CD4-positive, CD25-positive, alpha-beta regulatory T cell (primary cell): ENCODE measurements at regions not wholly inside any gene's neighbourhood (a gene's known extent, or its start where the extent isn't known, plus 50 kb on each side); places are given as distances from the start of the nearest gene placed in this dataset.
"Not testable (repeated sequence)": the region's sequence is repeated elsewhere in the genome, so short reads cannot be mapped to it uniquely, and the experiment has no call there.

Experiments used
- ATAC-seq, 2 donors: fragments of 150-1000 bp; cut with Tn5 transposase; one replicate each; pipeline ENCODE4 v1.10.0; 2021; ENCODE audit warnings: low read depth in 2 of 2, moderate number of reproducible peaks in 2 of 2, moderate library complexity in 1 of 2
- DNase-seq, 3 donors: peaks; one replicate each; pipeline versions ENCODE4 v3.0.0 to v3.0.0-alpha.2; 2012 to 2022; ENCODE audit warnings: mixed read lengths in 1 of 3
- H3K27ac ChIP-seq: one replicate; pipeline ENCODE4 v1.7.0; 2013; ENCODE audit warnings: mild to moderate bottlenecking, low read length; ENCODE audit not compliant: insufficient read depth, poor library complexity, severe bottlenecking
- H3K27me3 ChIP-seq: one replicate; pipeline ENCODE4 v1.7.0; 2013; ENCODE audit warnings: low read length; ENCODE audit not compliant: control insufficient read depth, insufficient read depth
- H3K36me3 ChIP-seq: one replicate; pipeline ENCODE4 v1.7.0; 2013; ENCODE audit warnings: mild to moderate bottlenecking, low read length, moderate library complexity; ENCODE audit not compliant: control insufficient read depth, insufficient read depth
- H3K4me1 ChIP-seq: 2 replicates; pipeline ENCODE4 v1.7.0; 2013; ENCODE audit warnings: mild to moderate bottlenecking, low read length; ENCODE audit not compliant: insufficient read depth, control insufficient read depth, poor library complexity, severe bottlenecking
- H3K4me3 ChIP-seq: one replicate; pipeline ENCODE4 v1.7.0; 2013; ENCODE audit warnings: low read depth, mild to moderate bottlenecking, low read length, moderate library complexity
- H3K9me3 ChIP-seq, 2 experiments: 1 replicate in 1 of 2; 2 replicates in 1 of 2; pipeline ENCODE4 v1.7.0; 2013; ENCODE audit warnings: low read length in 2 of 2, mild to moderate bottlenecking in 1 of 2, moderate library complexity in 1 of 2; ENCODE audit not compliant: control insufficient read depth in 2 of 2
- H3K27ac Mint-ChIP-seq, 3 donors: one replicate each; pipeline ENCODE4 v1.8.0; 2020 to 2022; ENCODE audit warnings: mild to moderate bottlenecking in 3 of 3, mixed read lengths in 3 of 3, moderate library complexity in 2 of 3
- H3K27me3 Mint-ChIP-seq: one replicate; pipeline ENCODE4 v1.8.0; 2022; ENCODE audit warnings: mild to moderate bottlenecking, mixed read lengths
- H3K36me3 Mint-ChIP-seq: one replicate; pipeline ENCODE4 v1.8.0; 2020; ENCODE audit warnings: mixed read lengths
- H3K4me1 Mint-ChIP-seq, 4 donors: one replicate each; pipeline ENCODE4 v1.8.0; 2020 to 2022; ENCODE audit warnings: mixed read lengths in 4 of 4, mild to moderate bottlenecking in 1 of 4
- H3K4me3 Mint-ChIP-seq, 4 donors: one replicate each; pipeline ENCODE4 v1.8.0; 2020 to 2022; ENCODE audit warnings: mild to moderate bottlenecking in 4 of 4, mixed read lengths in 4 of 4, moderate library complexity in 3 of 4
- H3K9me3 Mint-ChIP-seq, 7 donors: one replicate each; pipeline ENCODE4 v1.8.0; 2020 to 2022; ENCODE audit warnings: mixed read lengths in 7 of 7, mild to moderate bottlenecking in 3 of 7, moderate library complexity in 2 of 7

DNA sequence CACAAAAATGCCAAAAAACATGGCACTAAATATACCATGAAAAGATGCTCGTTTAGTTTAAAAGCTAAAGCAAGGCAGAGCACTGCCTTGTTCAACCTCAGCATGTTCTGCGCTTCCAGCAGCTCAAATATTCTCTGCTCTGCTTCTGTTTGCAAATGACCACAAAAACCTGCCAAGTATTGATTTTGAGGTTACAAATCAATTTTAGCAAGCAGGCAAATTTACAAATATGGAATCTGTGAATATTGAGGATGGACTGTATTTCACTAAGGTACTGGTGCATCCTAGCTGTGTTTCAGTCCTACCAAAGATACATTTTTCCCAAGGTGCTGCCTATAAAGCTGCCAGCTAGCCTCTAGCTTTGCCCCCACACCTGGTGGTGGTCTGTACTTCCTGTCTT lies 449.9 kb downstream of the PREX1 start:
- DNase-seq (no peak), ATAC-seq (no peak)
- Histone ChIP-seq H3K36me3 (no peaks in the 10 kb centered on the region), H3K4me3 (no peak overlapping the region), H3K4me1 (no peaks in the 10 kb centered on the region), H3K27ac (no peak overlapping the region), H3K9me3 (no peaks in the 10 kb centered on the region), H3K27me3 (no peaks in the 10 kb centered on the region)
- Mint-ChIP-seq H3K4me1 (no peaks in the 10 kb centered on the region), H3K27ac (no peak overlapping the region), H3K27me3 (peaks cover 25% of the 10 kb centered on the region), H3K36me3 (no peaks in the 10 kb centered on the region), H3K4me3 (no peak overlapping the region), H3K9me3 (peaks cover 0 to 2% (median 0%) of the 10 kb centered on the region in 7 donors)

GRCh38 chr20:48375804-48376203 lies 452.0 kb downstream of the PREX1 start:
- no peaks in the 10 kb centered on the region for H3K4me1 ChIP-seq
- no peaks in the 10 kb centered on the region for H3K4me1 Mint-ChIP-seq
- no peak overlapping the region for H3K27ac ChIP-seq
- no peaks in the 10 kb centered on the region for H3K36me3 Mint-ChIP-seq
- H3K9me3 Mint-ChIP-seq = no peaks in the 10 kb centered on the region
- peaks cover 20% of the 10 kb centered on the region for H3K27me3 Mint-ChIP-seq
- DNase-seq (no peak), ATAC-seq (no peak)
- no peaks in the 10 kb centered on the region for H3K36me3 ChIP-seq
- H3K4me3 ChIP-seq = no peak overlapping the region
- no peaks in the 10 kb centered on the region for H3K27me3 ChIP-seq
- no peak overlapping the region for H3K27ac Mint-ChIP-seq
- H3K4me3 Mint-ChIP-seq = no peak overlapping the region
- H3K9me3 ChIP-seq = no peaks in the 10 kb centered on the region

DNA sequence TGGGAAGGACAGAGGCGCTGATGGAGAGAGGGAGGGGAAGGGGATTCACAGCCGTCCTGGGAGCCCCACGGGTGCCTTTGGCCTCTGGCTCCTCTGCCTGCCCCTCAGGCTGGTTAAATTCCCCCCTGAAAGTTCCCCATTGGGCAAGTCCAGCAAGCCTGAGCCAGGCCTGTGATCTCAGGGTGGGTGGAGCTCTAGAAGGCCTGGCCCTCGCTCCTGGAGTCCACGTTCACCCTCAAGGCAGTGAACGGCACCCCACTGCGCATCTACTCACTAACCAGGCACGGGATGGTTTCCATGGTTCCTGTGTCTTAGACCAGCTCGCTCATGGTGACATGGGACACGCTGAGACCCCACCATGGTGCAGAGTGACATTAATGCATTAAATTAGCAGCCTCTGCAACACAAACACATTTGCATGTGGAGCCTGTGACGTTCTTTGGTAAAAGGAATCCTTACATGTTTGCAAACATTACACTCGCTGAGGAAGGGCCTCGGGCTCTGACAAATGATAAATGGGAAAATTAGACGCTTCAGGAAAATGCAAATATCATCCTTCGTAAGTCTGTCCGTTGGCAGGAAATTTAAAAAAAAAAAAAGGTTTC lies 452.7 kb downstream of the PREX1 start:
- DNase-seq (no peak), ATAC-seq (no peak)
- no peaks in the 10 kb centered on the region for H3K4me1 Mint-ChIP-seq
- H3K4me1 ChIP-seq = no peaks in the 10 kb centered on the region
- H3K9me3 Mint-ChIP-seq = no peaks in the 10 kb centered on the region
- H3K36me3 ChIP-seq = no peaks in the 10 kb centered on the region
- H3K27ac Mint-ChIP-seq = no peak overlapping the region
- H3K27me3 Mint-ChIP-seq = peaks cover 20% of the 10 kb centered on the region
- H3K4me3 ChIP-seq = no peak overlapping the region
- H3K9me3 ChIP-seq = no peaks in the 10 kb centered on the region
- H3K27me3 ChIP-seq = no peaks in the 10 kb centered on the region
- no peaks in the 10 kb centered on the region for H3K36me3 Mint-ChIP-seq
- H3K4me3 Mint-ChIP-seq = no peak overlapping the region
- H3K27ac ChIP-seq = no peak overlapping the region

- H3K27ac ChIP-seq, H3K27ac Mint-ChIP-seq, H3K4me1 Mint-ChIP-seq, H3K27me3 ChIP-seq, H3K9me3 ChIP-seq, H3K4me3 Mint-ChIP-seq, H3K36me3 ChIP-seq, H3K4me3 ChIP-seq, H3K4me1 ChIP-seq, H3K36me3 Mint-ChIP-seq, ATAC-seq, H3K9me3 Mint-ChIP-seq, DNase-seq: not testable (repeated sequence)
- H3K27me3 Mint-ChIP-seq = peaks cover 20% of the 10 kb centered on the region
Observed at GRCh38 chr20:48374031-48374907, 453.5 kb downstream of the PREX1 start.

DNA sequence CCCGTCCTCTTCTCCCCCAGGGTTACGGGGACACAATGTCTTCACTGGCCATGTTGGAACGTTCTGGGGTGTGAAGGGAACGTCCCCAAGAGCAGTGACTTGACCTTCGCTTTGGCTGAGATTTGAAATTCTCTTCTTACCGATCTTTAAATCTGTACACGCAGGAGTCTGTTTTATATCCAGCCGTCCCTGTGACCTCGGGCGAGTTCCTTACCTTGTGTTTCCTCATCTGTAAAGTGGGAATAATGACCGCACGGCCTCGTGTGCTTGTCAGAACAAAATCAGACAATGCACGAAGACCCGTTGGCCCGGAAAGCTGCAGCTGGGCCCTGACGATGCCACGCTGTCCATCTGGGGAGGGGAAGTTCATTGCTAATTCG lies 454.3 kb downstream of the PREX1 start:
- Histone ChIP-seq H3K27me3 (no peaks in the 10 kb centered on the region), H3K27ac (no peak overlapping the region), H3K36me3 (no peaks in the 10 kb centered on the region), H3K4me1 (no peaks in the 10 kb centered on the region), H3K9me3 (no peaks in the 10 kb centered on the region), H3K4me3 (no peak overlapping the region)
- H3K27me3 Mint-ChIP-seq = peaks cover 20% of the 10 kb centered on the region
- DNase-seq = no peak
- no peaks in the 10 kb centered on the region for H3K36me3 Mint-ChIP-seq
- H3K27ac Mint-ChIP-seq = no peak overlapping the region
- no peak overlapping the region for H3K4me3 Mint-ChIP-seq
- no peaks in the 10 kb centered on the region for H3K9me3 Mint-ChIP-seq
- no peak for ATAC-seq
- peaks cover 0 to 3% (median 1%) of the 10 kb centered on the region in 4 donors for H3K4me1 Mint-ChIP-seq

GRCh38 chr20:48372851-48373554 lies 454.8 kb downstream of the PREX1 start:
- H3K4me3 Mint-ChIP-seq, H3K9me3 ChIP-seq, H3K4me1 ChIP-seq, ATAC-seq, H3K27ac ChIP-seq, H3K36me3 Mint-ChIP-seq, DNase-seq, H3K27ac Mint-ChIP-seq, H3K27me3 ChIP-seq, H3K9me3 Mint-ChIP-seq, H3K4me1 Mint-ChIP-seq, H3K4me3 ChIP-seq, H3K36me3 ChIP-seq: not testable (repeated sequence)
- H3K27me3 Mint-ChIP-seq = peaks cover 20% of the 10 kb centered on the region

DNA sequence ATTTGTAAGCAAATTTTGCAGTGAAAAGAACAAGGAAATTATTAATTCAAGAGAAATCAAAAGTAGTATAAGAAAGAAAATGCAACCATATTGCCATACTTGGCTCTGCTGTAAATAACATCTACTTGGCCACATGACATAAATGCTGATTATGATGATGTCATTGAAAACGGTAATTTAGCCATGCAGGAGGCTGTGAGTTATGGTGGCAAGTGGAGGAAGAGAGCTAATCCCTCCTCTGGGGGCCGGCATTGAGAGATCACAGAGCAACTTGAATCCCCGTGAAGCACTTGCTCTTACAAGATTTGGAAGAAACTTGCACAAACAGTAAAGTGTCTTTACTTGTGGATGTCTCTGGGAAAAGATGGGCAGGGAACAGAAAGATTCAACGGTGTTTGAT lies 456.6 kb downstream of the PREX1 start:
- Histone ChIP-seq H3K27me3 (no peaks in the 10 kb centered on the region), H3K4me3 (no peak overlapping the region), H3K36me3 (no peaks in the 10 kb centered on the region), H3K27ac (no peak overlapping the region), H3K9me3 (no peaks in the 10 kb centered on the region), H3K4me1 (no peaks in the 10 kb centered on the region)
- Mint-ChIP-seq H3K36me3 (no peaks in the 10 kb centered on the region), H3K9me3 (no peaks in the 10 kb centered on the region), H3K4me1 (peaks cover 0 to 12% (median 2%) of the 10 kb centered on the region in 4 donors), H3K27ac (no peak overlapping the region), H3K4me3 (no peak overlapping the region), H3K27me3 (peaks cover 23% of the 10 kb centered on the region)
- ATAC-seq (no peak), DNase-seq (no peak)
